A549 (cell line): ENCODE measurements at regions not wholly inside any gene's neighbourhood (a gene's known extent, or its start where the extent isn't known, plus 50 kb on each side); places are given as distances from the start of the nearest gene placed in this dataset.

Experiments used
- ATAC-seq, 2 experiments: fragments of 200-7000 bp in 1 of 2; fragments of >200 bp in 1 of 2; cut with Nextera tagmentation in 1 of 2; cut with Tn5 transposase in 1 of 2; 3 replicates each; pipeline versions ENCODE4 v1.8.0 to v1.9.1; 2018 to 2020; ENCODE audit warnings: mild to moderate bottlenecking in 1 of 2, moderate library complexity in 1 of 2
- CTCF ChIA-PET: fragments of 300-600 bp; sonication (Branson Sonifier 250); formaldehyde crosslinking; extraction: SDS; loops from one replicate; lab custom pipeline; 2021; ENCODE audit warnings: antibody characterized with exemption, inconsistent platforms; lab: Yijun Ruan, JAX
- POLR2A ChIA-PET: fragments of 350-600 bp; formaldehyde crosslinking; extraction: SDS; loops from one replicate; lab custom pipeline; 2021; ENCODE audit warnings: antibody characterized with exemption, inconsistent platforms; lab: Yijun Ruan, JAX
- DNase-seq, 2 experiments: peaks; one replicate each; pipeline versions ENCODE4 v3.0.0 to v3.0.0-alpha.2; 2011 to 2016; ENCODE audit warnings: low read depth in 1 of 2, low spot score in 1 of 2
- FAIRE-seq: peaks from 2 replicates; lab custom pipeline; 2011; peaks lifted over from hg19 to GRCh38; lab: Jason Lieb, UNC
- H3K27ac ChIP-seq, 2 experiments: fragments of >200 bp; sonication (Bioruptor Twin); formaldehyde crosslinking; 3 replicates each; pipeline ENCODE4 v1.5.1; 2016 to 2017
- H3K4me1 ChIP-seq: fragments of >200 bp; sonication (Bioruptor Twin); formaldehyde crosslinking; 3 replicates; pipeline ENCODE4 v1.6.1; 2016
- H3K4me2 ChIP-seq: fragments of >200 bp; sonication (Bioruptor Twin); formaldehyde crosslinking; 3 replicates; pipeline ENCODE4 v1.6.1; 2016
- H3K4me3 ChIP-seq: fragments of >200 bp; sonication (Bioruptor Twin); formaldehyde crosslinking; 3 replicates; pipeline ENCODE4 v1.5.1; 2016
- H3K9me3 ChIP-seq: fragments of >200 bp; sonication (Bioruptor Twin); formaldehyde crosslinking; 3 replicates; pipeline ENCODE4 v1.6.1; 2016
- CEBPB ChIP-seq, 2 experiments: fragments of >200 bp in 1 of 2; sonication (Bioruptor Twin) in 1 of 2; formaldehyde crosslinking in 1 of 2; IDR thresholded peaks; 2 replicates each; pipeline ENCODE4 v1.6.1; 2012 to 2016
- CHD4 ChIP-seq: fragments of 200-600 bp; sonication (generic); IDR thresholded peaks from 2 replicates; pipeline ENCODE4 v1.6.1; 2016; ENCODE audit warnings: antibody characterized with exemption, mild to moderate bottlenecking, borderline replicate concordance
- ELK1 ChIP-seq: fragments of 150-350 bp; IDR thresholded peaks from 2 replicates; pipeline ENCODE4 v1.6.1; 2014; ENCODE audit warnings: low read depth, mild to moderate bottlenecking, low read length
- EP300 ChIP-seq, 2 experiments: fragments of >200 bp; sonication (Bioruptor Twin); formaldehyde crosslinking; IDR thresholded peaks; 2 replicates in 1 of 2; 3 replicates in 1 of 2; pipeline ENCODE4 v1.6.1; 2016 to 2017
- FOSB ChIP-seq: fragments of 250-450 bp; sonication (Bioruptor Pico); IDR thresholded peaks from 2 replicates; pipeline ENCODE4 v1.5.0; 2020; ENCODE audit warnings: mild to moderate bottlenecking, moderate library complexity
- GATA3 ChIP-seq: IDR thresholded peaks from 2 replicates; pipeline ENCODE4 v1.6.1; 2012; ENCODE audit warnings: borderline replicate concordance
- HDAC2 ChIP-seq: fragments of 200-600 bp; sonication (generic); IDR thresholded peaks from 2 replicates; pipeline ENCODE4 v1.6.1; 2016
- HES2 ChIP-seq: fragments of >200 bp; sonication (Bioruptor Twin); formaldehyde crosslinking; IDR thresholded peaks from 2 replicates; pipeline ENCODE4 v1.6.1; 2016
- MAFK ChIP-seq: fragments of 450-650 bp; IDR thresholded peaks from 2 replicates; pipeline ENCODE4 v1.6.1; 2014; ENCODE audit not compliant: partially characterized antibody
- NFE2L2 ChIP-seq: fragments of 150-350 bp; conservative IDR thresholded peaks from 2 replicates; pipeline ENCODE4 v1.6.1; 2014; ENCODE audit warnings: low read length
- POLR2A ChIP-seq: IDR thresholded peaks from 2 replicates; pipeline ENCODE4 v1.6.1; 2012; ENCODE audit warnings: mild to moderate bottlenecking, low read length
- POLR2AphosphoS2 ChIP-seq: conservative IDR thresholded peaks from 2 replicates; pipeline ENCODE4 v1.6.1; 2012; ENCODE audit warnings: low read length, improper control_type of control experiment, inconsistent platforms
- REST ChIP-seq: fragments of 200-600 bp; sonication (generic); IDR thresholded peaks from 2 replicates; pipeline ENCODE4 v1.6.1; 2016; ENCODE audit warnings: antibody characterized with exemption, mild to moderate bottlenecking, moderate library complexity
- RFX5 ChIP-seq: fragments of 450-650 bp; IDR thresholded peaks from 2 replicates; pipeline ENCODE4 v1.7.1; 2014; ENCODE audit warnings: antibody characterized with exemption, mild to moderate bottlenecking, moderate library complexity
- TFCP2L1 ChIP-seq: fragments of 250-450 bp; sonication (Bioruptor Pico); IDR thresholded peaks from 2 replicates; pipeline ENCODE4 v1.5.0; 2021; ENCODE audit warnings: mild to moderate bottlenecking
- ZFP36 ChIP-seq: fragments of 450-650 bp; IDR thresholded peaks from 2 replicates; pipeline ENCODE4 v1.6.1; 2014; ENCODE audit warnings: borderline replicate concordance; ENCODE audit not compliant: partially characterized antibody
- ZNF302 ChIP-seq: fragments of 250-450 bp; sonication (Bioruptor Pico); IDR thresholded peaks from 2 replicates; pipeline ENCODE4 v1.9.0; 2021; ENCODE audit warnings: inconsistent platforms, mild to moderate bottlenecking, moderate library complexity
- WGBS: methylation state at CpG from one replicate; pipeline ENCODE4 v1.1.6; 2017; ENCODE audit errors: missing lambda C conversion rate; 5-methylcytosine and 5-hydroxymethylcytosine counted together

- FAIRE-seq, result peak; percentile 84
- ChIA-PET POLR2A (no interaction called here), CTCF (no interaction called here)
- H3K4me1 ChIP-seq, result no peaks in the 10 kb centered on the region
- no peak for TF ChIP-seq FOSB (CRISPR knock-in tag)
- TF ChIP-seq, all 56 proteins: peak for 0
- ATAC-seq (no peak), DNase-seq (no peak)
- H3K4me3 ChIP-seq, result no peak overlapping the region
- H3K27ac ChIP-seq, result no peak overlapping the region
- no peak overlapping the region for H3K4me2 ChIP-seq
- no peaks in the 10 kb centered on the region for H3K9me3 ChIP-seq
- WGBS, result 54% methylated on average over 2 of the region's 2 CpGs
Observed at GRCh38 chr9:81513059-81513458, 176.3 kb downstream of the TLE1 start.

- ChIA-PET POLR2A (no interaction called here), CTCF (no interaction called here)
- no peak overlapping the region for H3K27ac ChIP-seq
- H3K4me2 ChIP-seq, result no peak overlapping the region
- no peak for ATAC-seq
- DNase-seq, result no peak
- no peaks in the 10 kb centered on the region for H3K9me3 ChIP-seq
- no peaks in the 10 kb centered on the region for H3K4me1 ChIP-seq
- TF ChIP-seq POLR2A (no peak), NFE2L2 (no peak), POLR2AphosphoS2 (no peak), GATA3 (no peak), HES2 (no peak), CEBPB (IDR thresholded peaks at IDR 0.05) (no peak), MAFK (peak; percentile 51), CHD4 (no peak)
- H3K4me3 ChIP-seq, result no peak overlapping the region
- FAIRE-seq, result no peak
- WGBS, result 63% methylated on average over 1 of the region's 1 CpG
Observed at GRCh38 chr9:81512641-81513040, 176.7 kb downstream of the TLE1 start.

GRCh38 chr9:81508476-81508875 is 180.9 kb downstream of the TLE1 start:
- ATAC-seq (no peak), DNase-seq (no peak), FAIRE-seq (no peak)
- H3K4me1 ChIP-seq, result no peaks in the 10 kb centered on the region
- 93% methylated on average over 12 of the region's 12 CpGs for WGBS
- H3K9me3 ChIP-seq, result peaks cover 2% of the 10 kb centered on the region; the same call in 1 of the 3 replicates
- CTCF ChIA-PET, result no interaction called here
- TF ChIP-seq RFX5, result no peak
- TF ChIP-seq POLR2A, result no peak
- TF ChIP-seq EP300 (IDR thresholded peaks at IDR 0.05), result no peak
- no peak for TF ChIP-seq REST
- no peak for TF ChIP-seq HDAC2
- no peak for TF ChIP-seq TFCP2L1
- no peak for TF ChIP-seq ELK1
- no peak for TF ChIP-seq ZNF302
- no peak for TF ChIP-seq ZFP36
- H3K4me3 ChIP-seq, result no peak overlapping the region
- H3K27ac ChIP-seq, result no peak overlapping the region
- H3K4me2 ChIP-seq, result no peak overlapping the region
- POLR2A ChIA-PET, result no interaction called here
